HT1080 (cell line): ENCODE measurements at regions not wholly inside any gene's neighbourhood (a gene's known extent, or its start where the extent isn't known, plus 50 kb on each side); places are given as distances from the start of the nearest gene placed in this dataset.
A peak's percentile ranks its signal among the peaks of the same experiment; 100 is the strongest.
"Not testable (repeated sequence)": the region's sequence is repeated elsewhere in the genome, so short reads cannot be mapped to it uniquely, and the experiment has no call there.

Experiments used
- DNase-seq: peaks from one replicate; pipeline ENCODE4 v3.0.0-alpha.2; 2015; ENCODE audit warnings: low read depth

DNA sequence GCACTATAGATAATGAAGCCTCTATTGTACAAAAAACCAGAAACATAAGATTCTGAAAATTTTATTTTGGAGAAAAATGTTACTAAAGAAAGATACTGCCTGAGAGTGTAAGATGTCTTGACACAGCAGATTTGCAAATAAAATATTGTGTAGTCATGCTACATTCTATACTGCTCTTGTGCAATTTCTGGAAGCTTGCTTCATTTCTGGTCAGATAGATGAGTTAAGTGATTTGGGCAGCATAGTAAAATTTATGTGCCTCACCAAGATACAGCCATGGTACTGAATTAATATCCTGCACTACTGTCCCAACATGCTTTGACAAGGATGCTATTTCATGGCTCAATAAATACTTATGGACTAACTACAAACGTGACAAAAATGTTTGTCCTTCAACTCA lies 55.1 kb upstream of the STARD13 start:
- no peak for DNase-seq

- no peak for DNase-seq
These were observed 56.4 kb upstream of the STARD13 start for GRCh38 chr13:33341861-33342452.

DNA sequence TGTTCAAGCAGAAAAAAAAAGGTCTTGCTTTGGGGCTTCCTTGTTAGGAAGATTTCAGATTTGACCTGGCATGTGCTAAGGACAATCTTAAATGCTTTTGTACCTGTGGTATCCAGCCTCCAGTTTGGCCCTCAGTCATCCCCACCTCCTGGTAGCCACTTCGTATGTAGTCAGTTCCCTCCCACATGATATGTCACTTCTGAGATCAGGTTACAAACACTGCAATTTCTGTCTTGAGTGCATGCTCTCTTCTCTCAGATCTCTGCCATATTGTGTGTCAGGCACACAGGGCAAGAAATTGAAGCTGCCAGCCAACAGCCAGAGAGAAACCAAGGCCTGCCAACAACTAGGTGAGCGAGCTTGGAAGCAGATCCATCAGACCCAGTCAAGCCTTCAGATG lies 60.3 kb upstream of the STARD13 start:
- DNase-seq = peak; percentile 6

- no peak for DNase-seq
These were observed 62.3 kb upstream of the STARD13 start for GRCh38 chr13:33347861-33348260.

GRCh38 chr13:33348366-33348765 lies 62.8 kb upstream of the STARD13 start:
- no peak for DNase-seq

- no peak for DNase-seq
These were observed 63.9 kb upstream of the STARD13 start for GRCh38 chr13:33349288-33349985.

- DNase-seq = no peak
These were observed 64.7 kb upstream of the STARD13 start for GRCh38 chr13:33349986-33350826.

DNA sequence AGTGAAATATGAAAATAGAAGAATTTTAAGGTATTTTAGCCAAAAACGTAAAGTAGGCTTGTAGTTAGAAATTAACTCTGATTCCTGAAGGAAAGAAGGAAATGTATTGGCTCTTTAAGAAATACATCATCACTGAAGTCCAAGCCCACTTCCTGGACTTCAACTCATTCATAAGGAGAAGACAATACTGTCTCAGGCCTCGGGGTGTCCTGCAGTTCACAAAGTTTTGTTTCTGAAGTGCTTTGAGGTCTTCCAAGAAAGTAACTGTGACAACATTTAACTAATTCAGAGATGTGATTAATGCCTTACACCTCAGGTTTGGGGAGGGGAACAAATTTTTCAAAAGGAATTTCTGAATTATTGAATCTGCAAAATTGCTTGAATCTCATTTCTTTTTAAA lies 65.8 kb upstream of the STARD13 start:
- DNase-seq = peak; percentile 13

DNA sequence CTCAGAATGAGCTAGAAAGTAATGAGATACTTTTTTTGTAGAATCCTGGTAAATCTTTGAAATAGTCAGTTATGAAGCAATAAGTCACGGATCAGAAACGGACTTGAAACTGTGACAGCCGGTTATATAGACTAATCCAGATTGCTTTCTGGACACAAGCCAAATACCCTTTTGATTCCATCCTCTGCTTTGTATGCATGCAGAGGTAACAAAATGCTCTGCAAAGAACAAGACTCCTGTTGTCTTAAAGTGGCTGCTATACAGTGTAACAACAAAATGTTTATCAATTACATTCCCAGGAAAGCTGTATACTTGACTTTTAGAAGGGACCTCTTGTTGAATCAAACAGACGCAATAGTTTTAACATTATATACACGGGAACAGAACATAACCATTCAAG lies 66.5 kb upstream of the STARD13 start:
- DNase-seq = no peak

DNA sequence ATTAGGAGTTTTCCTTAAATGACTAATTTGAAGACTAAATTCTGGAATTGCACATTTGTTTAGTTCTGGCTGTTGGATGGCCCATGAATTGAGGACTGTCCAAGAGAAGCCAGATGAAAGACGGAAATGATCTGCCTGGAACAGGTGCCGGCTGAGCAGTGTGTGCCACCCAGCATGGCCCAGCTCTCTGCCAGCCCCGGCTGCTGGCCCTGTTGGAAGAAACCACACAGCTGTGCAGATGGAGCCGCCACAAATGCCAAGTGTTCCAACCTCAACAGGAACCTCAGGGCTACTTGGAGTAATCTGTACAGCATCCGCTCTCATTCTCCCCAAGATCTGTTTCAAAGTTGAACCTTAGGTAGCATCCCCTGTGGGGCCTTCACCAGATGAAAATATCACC lies 67.0 kb upstream of the STARD13 start:
- no peak for DNase-seq

DNA sequence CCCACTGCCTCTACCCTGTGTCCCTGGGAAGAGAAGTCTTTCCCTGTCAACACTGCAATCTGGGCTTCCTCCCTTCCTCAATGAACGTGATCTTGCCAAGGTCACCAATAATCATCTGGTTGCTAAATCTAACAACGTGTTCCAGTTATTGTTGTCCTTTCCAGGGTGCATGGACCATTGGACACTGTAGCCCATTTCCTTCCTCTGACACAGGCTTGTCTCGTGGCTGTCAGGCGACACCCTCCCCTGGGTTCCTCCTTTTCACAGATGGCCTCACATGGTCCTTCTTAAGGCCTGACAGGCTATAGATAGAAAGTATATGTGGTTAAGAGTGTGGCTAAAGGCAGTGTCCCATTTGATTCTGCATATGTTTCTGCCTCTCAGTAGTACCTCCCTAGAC lies 67.7 kb upstream of the STARD13 start:
- no peak for DNase-seq

DNA sequence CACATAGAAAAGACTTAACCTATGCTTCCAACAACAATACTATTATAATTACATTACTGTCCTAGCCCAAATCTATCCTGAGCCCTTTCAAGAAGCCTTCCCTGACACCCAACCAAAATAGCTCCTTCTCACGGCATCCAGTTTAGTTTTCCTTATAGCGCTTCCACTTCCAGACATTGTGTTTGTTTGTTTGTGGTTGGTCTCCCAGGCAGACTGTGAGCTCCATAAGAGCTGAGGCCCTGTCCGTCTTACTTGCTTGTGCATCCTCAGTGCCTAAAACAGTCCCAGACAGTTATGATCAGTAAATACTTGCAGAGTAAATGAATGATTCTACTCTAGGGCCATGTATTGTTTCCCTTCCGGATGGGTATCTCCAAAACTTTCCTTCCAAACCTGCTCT lies 68.1 kb upstream of the STARD13 start:
- DNase-seq = no peak

- no peak for DNase-seq
These were observed 69.8 kb upstream of the STARD13 start for GRCh38 chr13:33355201-33355895.

GRCh38 chr13:33358076-33358475 lies 72.5 kb upstream of the STARD13 start:
- not testable (repeated sequence) for DNase-seq

GRCh38 chr13:33362986-33363727 lies 77.6 kb upstream of the STARD13 start:
- DNase-seq = no peak

DNA sequence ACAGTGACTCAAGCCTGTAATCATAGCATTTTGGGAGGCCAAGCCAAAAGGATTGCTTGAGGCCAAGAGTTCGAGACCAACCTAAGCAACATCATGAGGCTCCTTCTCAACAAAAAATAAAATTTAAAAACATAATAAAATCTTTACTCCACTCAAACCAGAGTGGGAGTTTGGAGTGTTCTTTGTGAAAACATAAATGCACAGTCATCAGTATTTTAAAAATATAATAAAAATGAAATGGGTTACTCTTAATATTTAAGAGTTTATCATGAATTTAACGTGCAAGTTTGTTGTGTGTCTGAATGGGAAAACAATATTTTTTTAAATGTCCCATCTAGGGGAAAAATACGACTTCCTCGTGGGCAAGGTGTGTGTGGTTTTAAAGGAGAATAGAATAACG lies 78.6 kb upstream of the STARD13 start:
- no peak for DNase-seq

- DNase-seq = no peak
These were observed 81.0 kb upstream of the STARD13 start for GRCh38 chr13:33366469-33367062.

DNA sequence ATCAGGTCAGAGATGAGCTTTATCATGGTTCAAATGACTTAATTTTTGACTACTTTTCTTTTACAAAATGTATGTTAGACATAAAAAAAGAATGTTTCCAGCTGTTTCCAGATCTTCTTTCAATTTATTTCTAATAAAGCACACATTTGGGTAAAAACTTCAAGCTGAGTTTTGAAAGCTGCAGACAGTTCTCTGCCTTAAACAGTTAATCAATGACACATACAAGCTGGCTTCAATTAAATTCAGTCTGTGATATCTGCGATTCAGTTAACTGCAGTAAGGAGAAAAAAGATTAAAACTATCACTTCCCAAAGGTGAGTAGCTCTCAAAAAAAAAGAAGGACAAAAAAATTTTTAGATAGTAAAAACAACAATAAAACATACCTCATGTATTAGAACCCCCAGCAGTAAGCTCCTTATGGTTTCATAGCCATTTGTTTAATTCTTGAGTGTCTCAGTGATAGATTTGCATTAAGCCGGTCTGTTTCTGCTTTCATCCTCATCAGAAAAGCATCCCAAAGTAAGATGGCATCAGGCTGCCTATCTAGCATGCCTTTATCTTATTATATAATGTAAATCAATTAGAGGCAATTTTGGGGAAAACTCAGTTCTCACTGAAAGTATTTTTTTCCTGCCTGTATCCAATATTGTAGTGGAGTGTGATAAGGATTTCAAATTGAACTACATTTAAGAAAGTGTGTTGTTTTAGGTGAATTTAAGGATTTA lies 81.8 kb upstream of the STARD13 start:
- DNase-seq = no peak

- DNase-seq = no peak
These were observed 82.4 kb upstream of the STARD13 start for GRCh38 chr13:33367926-33368325.

GRCh38 chr13:33369073-33369472 lies 83.5 kb upstream of the STARD13 start:
- no peak for DNase-seq
